CD14-positive monocyte (primary cell): ENCODE measurements at regions not wholly inside any gene's neighbourhood (a gene's known extent, or its start where the extent isn't known, plus 50 kb on each side); places are given as distances from the start of the nearest gene placed in this dataset.

Source experiments
- DNase-seq, 3 donors: peaks; one replicate each; pipeline ENCODE4 v3.0.0-alpha.2; 2011 to 2022
- H2AFZ ChIP-seq: 2 replicates; pipeline ENCODE4 v1.6.0; 2012; ENCODE audit warnings: mild to moderate bottlenecking, low read depth, low read length, inconsistent platforms; ENCODE audit not compliant: insufficient read depth, poor library complexity, severe bottlenecking
- H3K27ac ChIP-seq, 2 donors: 1 replicate in 1 of 2; 2 replicates in 1 of 2; pipeline ENCODE4 v1.5.1; 2012 to 2013; ENCODE audit warnings: low read length in 2 of 2, control low read depth in 1 of 2, inconsistent platforms in 1 of 2, low read depth in 1 of 2, mild to moderate bottlenecking in 1 of 2
- H3K27me3 ChIP-seq, 2 donors: one replicate each; pipeline versions ENCODE4 v1.6.0 to v1.6.1; 2011 to 2013; ENCODE audit warnings: low read length in 2 of 2; ENCODE audit not compliant: control insufficient read depth in 2 of 2, insufficient read depth in 2 of 2
- H3K36me3 ChIP-seq, 2 donors: replicated peaks in 1 of 2; 1 replicate in 1 of 2; 2 replicates in 1 of 2; pipeline versions ENCODE4 v1.5.1 to v1.6.1; 2012 to 2013; ENCODE audit warnings: low read length in 2 of 2, control low read depth in 1 of 2, inconsistent platforms in 1 of 2, mild to moderate bottlenecking in 1 of 2; ENCODE audit not compliant: insufficient read depth in 2 of 2, control insufficient read depth in 1 of 2
- H3K4me1 ChIP-seq, 2 donors: 1 replicate in 1 of 2; 2 replicates in 1 of 2; pipeline versions ENCODE4 v1.5.1 to v1.6.1; 2012 to 2013; ENCODE audit warnings: low read length in 2 of 2, control low read depth in 1 of 2, inconsistent platforms in 1 of 2, mild to moderate bottlenecking in 1 of 2, moderate library complexity in 1 of 2; ENCODE audit not compliant: insufficient read depth in 2 of 2, control insufficient read depth in 1 of 2
- H3K4me2 ChIP-seq: replicated peaks from 2 replicates; pipeline ENCODE3; 2012; ENCODE audit warnings: low read length, moderate library complexity, mild to moderate bottlenecking; ENCODE audit not compliant: poor library complexity, severe bottlenecking; ENCODE audit errors: extremely low read depth
- H3K4me3 ChIP-seq, 3 experiments: fragments of 200-600 bp in 1 of 3; sonication (generic) in 1 of 3; replicated peaks in 1 of 3; 1 replicate in 2 of 3; 2 replicates in 1 of 3; pipeline ENCODE4 v1.5.1; 2011 to 2013; ENCODE audit warnings: low read length in 3 of 3, mild to moderate bottlenecking in 3 of 3, control low read depth in 2 of 3, low read depth in 2 of 3, inconsistent platforms in 1 of 3, moderate library complexity in 1 of 3
- H3K79me2 ChIP-seq: 2 replicates; pipeline ENCODE4 v1.6.0; 2012; ENCODE audit warnings: mild to moderate bottlenecking, control low read depth, inconsistent platforms, low read length, moderate library complexity; ENCODE audit not compliant: insufficient read depth
- H3K9ac ChIP-seq: 2 replicates; pipeline ENCODE4 v1.6.0; 2017; ENCODE audit warnings: low read length, mild to moderate bottlenecking; ENCODE audit not compliant: insufficient read depth, poor library complexity, severe bottlenecking
- H3K9me3 ChIP-seq, 2 donors: replicated peaks in 1 of 2; 1 replicate in 1 of 2; 2 replicates in 1 of 2; pipeline versions ENCODE4 v1.5.1 to v1.6.1; 2012 to 2013; ENCODE audit warnings: low read length in 2 of 2, control low read depth in 1 of 2; ENCODE audit not compliant: control insufficient read depth in 1 of 2, insufficient read depth in 1 of 2
- H4K20me1 ChIP-seq: 2 replicates; pipeline ENCODE4 v1.6.0; 2012; ENCODE audit warnings: mild to moderate bottlenecking, low read length, control low read depth, moderate library complexity; ENCODE audit not compliant: insufficient read depth
- H3K27ac Mint-ChIP-seq, 7 donors: one replicate each; pipeline ENCODE4 v1.8.0; 2020; ENCODE audit warnings: mild to moderate bottlenecking in 7 of 7, mixed read lengths in 7 of 7, moderate library complexity in 6 of 7, inconsistent platforms in 2 of 7
- H3K27me3 Mint-ChIP-seq, 3 donors: one replicate each; pipeline ENCODE4 v1.8.0; 2021 to 2022; ENCODE audit warnings: low read depth in 3 of 3, mild to moderate bottlenecking in 3 of 3, mixed read lengths in 3 of 3, moderate library complexity in 3 of 3, inconsistent platforms in 1 of 3
- H3K36me3 Mint-ChIP-seq, 2 donors: one replicate each; pipeline ENCODE4 v1.8.0; 2020; ENCODE audit warnings: mixed read lengths in 2 of 2, inconsistent platforms in 1 of 2, mild to moderate bottlenecking in 1 of 2
- H3K4me1 Mint-ChIP-seq: one replicate; pipeline ENCODE4 v1.8.0; 2020; ENCODE audit warnings: mild to moderate bottlenecking, mixed read lengths
- H3K4me3 Mint-ChIP-seq, 2 donors: one replicate each; pipeline ENCODE4 v1.8.0; 2020; ENCODE audit warnings: mild to moderate bottlenecking in 2 of 2, mixed read lengths in 2 of 2, moderate library complexity in 1 of 2
- H3K9me3 Mint-ChIP-seq, 7 donors: one replicate each; pipeline ENCODE4 v1.8.0; 2020 to 2022; ENCODE audit warnings: mixed read lengths in 7 of 7, mild to moderate bottlenecking in 6 of 7, moderate library complexity in 6 of 7, inconsistent platforms in 2 of 7
- WGBS: methylation state at CpG from one replicate; pipeline ENCODE4 v1.1.5; 2013; ENCODE audit warnings: missing lambda C conversion rate; ENCODE audit not compliant: insufficient coverage; 5-methylcytosine and 5-hydroxymethylcytosine counted together
- intact Hi-C, 2 donors: fragments of 100-400 bp; cut with micrococcal nuclease; formaldehyde crosslinking; loops; one replicate each; pipeline versions ENCODE4 v1.15.0 to v1.15.1; 2023
- TF ChIP-seq, protein P1 (sequence below): fragments of 200-600 bp; IDR thresholded peaks from one replicate; pipeline ENCODE4 v1.8.0; 2022; ENCODE audit warnings: antibody characterized with exemption, mild to moderate bottlenecking

DNA sequence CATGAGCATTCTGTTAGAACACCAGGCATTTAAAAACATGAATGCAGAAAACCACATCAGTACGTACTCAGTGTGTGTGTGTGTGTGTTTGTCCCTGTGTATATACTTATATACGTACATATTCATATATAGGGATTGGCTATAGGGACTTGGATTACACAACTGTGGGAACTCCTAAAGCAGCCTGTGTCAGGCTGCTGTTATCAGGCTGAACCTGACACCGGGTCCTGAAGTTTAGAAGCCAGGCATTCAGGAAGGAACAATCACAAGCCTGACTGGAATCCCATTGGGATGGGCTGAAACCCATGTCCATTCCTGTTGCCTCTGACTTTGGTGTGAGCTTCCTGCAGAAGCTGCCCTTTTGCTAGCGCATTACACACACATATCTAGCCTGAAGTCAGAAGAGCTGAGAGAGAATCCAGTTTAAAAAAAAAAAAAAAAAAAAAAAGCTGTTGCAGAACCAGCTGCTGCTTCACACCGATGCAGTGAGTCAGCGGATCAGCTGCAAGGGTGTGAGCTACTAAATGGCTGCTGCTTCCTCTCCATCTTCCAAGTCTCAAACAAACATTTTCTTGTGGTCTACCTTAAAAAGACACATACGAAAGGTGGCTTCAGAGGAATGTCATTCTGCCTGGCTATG lies 348.1 kb downstream of the THBS2 start:
- Histone ChIP-seq H3K27me3 (no peaks in the 10 kb centered on the region), H3K79me2 (no peaks in the 10 kb centered on the region), H4K20me1 (no peaks in the 10 kb centered on the region), H3K4me2 (no peak overlapping the region), H3K36me3 (no peaks in the 10 kb centered on the region), H2AFZ (no peak overlapping the region), H3K4me1 (no peaks in the 10 kb centered on the region), H3K9ac (no peak overlapping the region), H3K9me3 (peaks cover 0 to 13% of the 10 kb centered on the region in 2 donors), H3K27ac (no peak overlapping the region), H3K4me3 (no peak overlapping the region)
- Mint-ChIP-seq H3K4me1 (no peaks in the 10 kb centered on the region), H3K36me3 (no peaks in the 10 kb centered on the region), H3K4me3 (no peak overlapping the region), H3K27me3 (peaks cover 2 to 8% (median 3%) of the 10 kb centered on the region in 3 donors), H3K27ac (no peak overlapping the region), H3K9me3 (peaks cover 4 to 19% (median 10%) of the 10 kb centered on the region in 7 donors)
- TF ChIP-seq, protein P1, sequence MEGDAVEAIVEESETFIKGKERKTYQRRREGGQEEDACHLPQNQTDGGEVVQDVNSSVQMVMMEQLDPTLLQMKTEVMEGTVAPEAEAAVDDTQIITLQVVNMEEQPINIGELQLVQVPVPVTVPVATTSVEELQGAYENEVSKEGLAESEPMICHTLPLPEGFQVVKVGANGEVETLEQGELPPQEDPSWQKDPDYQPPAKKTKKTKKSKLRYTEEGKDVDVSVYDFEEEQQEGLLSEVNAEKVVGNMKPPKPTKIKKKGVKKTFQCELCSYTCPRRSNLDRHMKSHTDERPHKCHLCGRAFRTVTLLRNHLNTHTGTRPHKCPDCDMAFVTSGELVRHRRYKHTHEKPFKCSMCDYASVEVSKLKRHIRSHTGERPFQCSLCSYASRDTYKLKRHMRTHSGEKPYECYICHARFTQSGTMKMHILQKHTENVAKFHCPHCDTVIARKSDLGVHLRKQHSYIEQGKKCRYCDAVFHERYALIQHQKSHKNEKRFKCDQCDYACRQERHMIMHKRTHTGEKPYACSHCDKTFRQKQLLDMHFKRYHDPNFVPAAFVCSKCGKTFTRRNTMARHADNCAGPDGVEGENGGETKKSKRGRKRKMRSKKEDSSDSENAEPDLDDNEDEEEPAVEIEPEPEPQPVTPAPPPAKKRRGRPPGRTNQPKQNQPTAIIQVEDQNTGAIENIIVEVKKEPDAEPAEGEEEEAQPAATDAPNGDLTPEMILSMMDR: no peak
- intact Hi-C loops: no loop called here
- WGBS: 49% methylated on average over 2 of the region's 7 CpGs
- DNase-seq: no peak

DNA sequence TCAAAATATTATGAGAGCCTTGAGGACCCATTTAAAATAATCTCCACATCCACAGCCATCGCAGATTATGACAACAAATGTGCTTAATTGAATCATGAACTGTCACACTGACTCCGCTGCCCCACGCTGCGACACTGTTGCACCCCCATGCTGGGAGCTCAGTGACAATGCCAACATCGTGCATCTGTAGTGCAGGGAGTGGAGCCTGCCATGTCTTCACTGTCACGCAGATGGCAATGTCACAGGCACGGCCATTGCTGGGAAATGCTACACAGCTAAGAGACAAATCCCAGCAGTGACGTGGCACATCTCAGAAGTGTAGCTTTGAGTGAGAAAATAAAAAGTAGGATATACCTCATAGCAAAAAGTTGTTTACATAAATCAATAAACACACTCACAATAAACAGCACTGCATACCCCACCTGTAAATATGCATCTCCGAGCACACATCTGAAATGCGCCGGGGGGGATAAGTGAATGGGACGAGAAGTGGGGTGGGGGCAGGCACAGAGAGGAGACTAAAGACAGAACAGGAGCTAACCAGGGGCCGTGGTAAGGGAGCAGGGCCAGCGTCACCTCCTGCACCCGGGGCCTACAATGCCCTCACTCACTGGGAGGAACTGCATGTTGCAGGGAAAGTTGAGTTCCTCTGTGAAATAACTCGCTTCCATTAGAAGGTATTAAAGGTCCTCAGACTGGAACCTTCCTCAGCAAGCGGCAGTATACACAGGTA lies 349.9 kb downstream of the THBS2 start:
- H3K27me3 ChIP-seq: no peaks in the 10 kb centered on the region
- intact Hi-C loops: no loop called here
- H3K9me3 ChIP-seq: peaks cover 0 to 5% of the 10 kb centered on the region in 2 donors
- H3K79me2 ChIP-seq: no peaks in the 10 kb centered on the region
- no peaks in the 10 kb centered on the region for H3K4me1 Mint-ChIP-seq
- H3K4me2 ChIP-seq: no peak overlapping the region
- no peaks in the 10 kb centered on the region for H3K36me3 ChIP-seq
- no peak overlapping the region for H2AFZ ChIP-seq
- H4K20me1 ChIP-seq: no peaks in the 10 kb centered on the region
- 91% methylated on average over 5 of the region's 17 CpGs for WGBS
- TF ChIP-seq, protein P1: no peak
- H3K4me1 ChIP-seq: no peaks in the 10 kb centered on the region
- H3K27ac Mint-ChIP-seq: no peak overlapping the region
- H3K4me3 ChIP-seq: no peak overlapping the region
- H3K4me3 Mint-ChIP-seq: no peak overlapping the region
- no peak overlapping the region for H3K27ac ChIP-seq
- H3K27me3 Mint-ChIP-seq: peaks cover 3 to 7% (median 6%) of the 10 kb centered on the region in 3 donors
- H3K36me3 Mint-ChIP-seq: no peaks in the 10 kb centered on the region
- H3K9ac ChIP-seq: no peak overlapping the region
- DNase-seq: no peak
- peaks cover 0 to 7% (median 3%) of the 10 kb centered on the region in 7 donors for H3K9me3 Mint-ChIP-seq
